HG03521 (cell line): ENCODE measurements at regions not wholly inside any gene's neighbourhood (a gene's known extent, or its start where the extent isn't known, plus 50 kb on each side); places are given as distances from the start of the nearest gene placed in this dataset.

Experiments
- ATAC-seq: cut with Tn5 transposase; IDR thresholded peaks from one replicate; pipeline ENCODE4 v1.9.1; 2021; ENCODE audit warnings: mild to moderate bottlenecking, moderate library complexity; ENCODE audit not compliant: unreplicated experiment

DNA sequence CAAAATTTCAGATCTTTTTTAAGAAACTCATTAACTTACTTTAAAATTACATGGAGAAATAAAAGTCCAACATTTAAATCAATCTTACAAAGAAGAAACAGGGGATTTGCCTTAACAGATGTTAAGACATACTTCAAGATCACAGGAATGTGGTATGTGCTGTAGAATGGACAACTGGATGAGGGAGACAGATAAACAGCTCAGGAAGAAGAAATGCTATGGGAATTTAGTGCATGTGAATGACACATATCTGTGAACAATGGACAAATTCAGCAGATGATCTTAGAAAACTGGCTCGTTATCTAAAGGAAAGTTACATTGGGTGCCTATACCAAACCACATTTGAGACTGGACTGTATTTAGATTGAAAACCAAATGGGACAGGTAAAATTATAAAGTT, 246.8 kb upstream of the AGAP1 start:
- no peak for ATAC-seq

DNA sequence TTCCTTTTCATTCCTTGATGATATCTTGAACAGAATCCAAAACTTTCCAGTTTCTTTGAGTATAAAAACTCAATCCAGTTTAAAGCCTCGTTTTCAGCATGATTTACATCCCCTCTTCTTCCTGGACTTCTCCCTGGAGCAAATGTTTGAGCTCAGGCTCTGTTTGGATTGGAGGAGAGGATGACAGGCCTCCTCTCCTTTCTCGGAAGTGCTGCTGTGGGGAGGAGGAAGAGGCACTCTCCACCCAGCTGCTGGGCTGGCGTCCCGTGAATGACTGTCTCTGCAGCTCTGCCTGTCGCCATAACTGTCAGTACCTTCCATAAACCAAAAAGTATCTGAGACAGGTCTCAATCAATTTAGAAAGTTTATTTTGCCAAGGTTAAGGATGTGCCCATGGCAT, 238.2 kb upstream of the AGAP1 start:
- no peak for ATAC-seq

DNA sequence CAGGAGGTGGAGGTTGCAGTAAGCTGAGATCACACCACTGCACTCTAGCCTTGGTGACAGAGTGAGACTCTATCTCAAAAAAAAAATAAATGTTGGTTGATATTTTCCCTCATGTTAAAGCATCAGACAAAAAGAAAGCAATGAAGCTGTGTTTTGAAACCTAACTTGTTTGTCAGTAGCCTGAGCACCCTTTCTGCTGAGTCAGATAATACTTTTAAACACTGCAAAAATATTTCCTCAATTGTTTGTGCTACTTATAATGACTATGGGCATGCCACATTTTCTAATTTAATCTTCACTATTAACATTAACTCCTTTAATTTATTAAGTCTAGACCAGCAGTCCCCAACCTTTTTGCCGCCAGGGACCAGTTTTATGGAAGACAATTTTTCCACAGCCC, 236.3 kb upstream of the AGAP1 start:
- ATAC-seq, result no peak

DNA sequence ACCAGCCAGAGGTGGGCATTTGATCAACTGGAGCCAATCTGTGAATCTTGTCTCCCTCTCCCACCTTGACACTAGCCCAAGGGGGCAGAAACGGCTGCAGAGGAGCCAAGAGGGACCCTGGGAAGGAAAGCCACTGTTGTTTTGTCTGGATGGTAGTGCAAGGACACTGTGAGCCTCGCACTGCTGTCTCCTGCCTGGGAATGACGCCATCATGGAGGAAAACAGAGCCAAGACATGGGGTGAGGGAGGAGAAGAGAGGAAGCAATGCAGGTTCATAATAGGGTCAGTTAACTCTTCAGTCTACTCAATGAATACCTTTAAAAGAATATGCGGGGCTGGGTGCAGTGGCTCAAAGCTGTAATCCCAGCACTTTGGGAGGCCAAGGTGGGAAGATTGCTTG, 231.1 kb upstream of the AGAP1 start:
- ATAC-seq, result no peak

DNA sequence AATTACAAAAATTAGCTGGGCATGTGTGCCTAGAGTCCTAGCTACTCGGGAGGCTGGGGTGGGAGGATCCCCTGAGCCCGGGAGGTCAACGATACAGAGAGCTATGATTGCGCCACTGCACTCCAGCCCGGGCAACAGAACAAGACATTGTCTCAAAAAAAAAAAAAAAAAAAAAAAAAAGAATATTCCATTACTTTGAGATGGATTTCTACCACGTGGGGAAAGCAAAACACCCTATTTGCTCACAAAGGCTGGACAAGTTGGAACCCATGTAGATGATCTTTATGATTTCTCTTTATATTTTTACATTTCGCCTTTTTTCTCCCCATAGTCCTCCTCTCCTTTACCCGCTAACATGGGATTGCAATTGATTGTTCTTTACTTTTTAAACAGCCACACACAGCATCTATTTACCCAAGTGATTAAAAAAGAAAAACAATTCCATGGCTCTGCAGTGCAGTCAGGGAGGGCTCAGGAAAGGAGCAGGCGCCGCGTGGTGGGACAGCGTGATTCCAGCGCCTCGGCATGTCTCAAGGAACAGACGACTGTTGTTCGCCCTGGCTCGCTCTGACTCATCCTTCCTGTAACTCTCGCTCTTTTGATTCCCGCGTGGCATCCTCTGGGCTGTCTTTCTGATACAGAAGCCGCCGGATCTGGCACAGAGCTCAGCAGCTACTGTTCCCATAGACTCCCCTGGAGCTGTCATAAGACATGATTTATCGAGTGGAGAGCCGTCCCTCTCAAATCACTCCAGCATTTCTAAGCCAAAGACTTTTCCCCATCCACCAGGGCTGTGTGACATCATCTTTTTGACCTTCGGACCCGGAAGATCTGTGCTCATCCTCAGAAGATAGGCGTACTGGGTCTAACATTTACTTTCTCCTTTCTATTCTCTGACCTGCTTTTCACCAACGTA, 230.4 kb upstream of the AGAP1 start:
- ATAC-seq, result no peak

DNA sequence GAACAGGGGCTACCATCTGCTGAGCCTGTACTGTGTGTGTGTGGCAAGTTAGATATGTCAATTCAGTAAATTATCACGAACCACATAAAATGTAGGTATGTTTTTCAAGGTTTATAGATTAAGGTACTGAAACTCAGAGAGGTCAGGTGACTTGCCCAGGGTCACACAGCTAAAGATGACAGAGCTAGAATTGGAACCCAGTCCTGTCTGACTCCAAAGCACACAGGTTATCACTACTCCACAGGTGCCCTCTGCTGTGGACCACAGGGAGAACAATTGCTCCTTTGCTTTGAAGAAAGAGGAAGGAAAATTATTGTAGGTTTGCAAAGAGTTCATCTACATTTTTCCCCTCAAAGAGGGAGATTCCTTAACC, 229.7 kb upstream of the AGAP1 start:
- ATAC-seq, result no peak

DNA sequence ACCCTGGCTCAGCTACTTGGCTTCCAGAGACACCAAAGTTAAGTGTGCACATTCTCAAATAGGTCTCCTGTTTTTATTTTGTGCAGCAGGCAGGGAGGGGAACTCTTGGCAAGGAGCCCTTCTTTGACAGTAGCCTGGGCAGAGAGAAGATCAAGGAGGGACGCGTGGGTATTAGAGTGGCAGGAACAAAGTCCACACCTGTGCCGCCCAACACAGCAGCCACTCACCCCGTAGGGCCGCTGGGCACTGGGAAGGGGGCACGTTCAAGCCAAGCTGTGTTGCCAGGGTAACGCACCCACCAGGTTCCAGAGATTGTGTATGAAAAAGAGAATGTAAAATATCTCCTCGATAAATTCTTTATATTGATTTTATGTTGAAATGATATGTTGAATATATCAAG, 229.3 kb upstream of the AGAP1 start:
- no peak for ATAC-seq

DNA sequence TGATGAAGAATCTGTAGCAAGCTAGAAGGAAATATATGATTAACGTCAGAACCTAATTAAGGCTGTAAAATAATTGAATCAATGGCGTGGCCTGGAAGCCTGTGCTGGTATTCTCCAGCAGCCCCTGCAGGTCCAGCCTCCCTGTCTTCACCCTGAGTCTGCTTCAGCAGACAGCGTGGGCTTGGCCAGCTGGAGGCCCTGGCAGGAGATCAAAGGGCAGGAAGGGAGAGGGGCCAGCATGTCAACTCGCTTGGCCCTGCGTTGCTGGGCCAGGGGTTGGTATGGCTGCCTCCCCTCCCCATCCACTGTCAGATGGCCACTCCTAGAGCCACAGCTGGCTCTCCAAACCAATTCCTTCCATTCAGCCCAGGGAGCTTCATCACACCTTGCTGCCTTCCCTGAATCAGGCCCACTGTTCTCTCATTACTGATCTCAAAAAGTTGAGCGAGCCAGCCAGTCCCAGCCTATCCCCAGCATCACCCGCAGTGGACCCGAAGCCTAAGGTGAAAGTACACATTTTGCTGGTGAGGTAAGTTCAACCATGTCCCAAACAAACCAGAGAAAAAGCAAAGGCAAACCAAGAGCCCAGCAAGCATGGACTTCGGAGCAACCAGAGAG, 228.4 kb upstream of the AGAP1 start:
- no peak for ATAC-seq

DNA sequence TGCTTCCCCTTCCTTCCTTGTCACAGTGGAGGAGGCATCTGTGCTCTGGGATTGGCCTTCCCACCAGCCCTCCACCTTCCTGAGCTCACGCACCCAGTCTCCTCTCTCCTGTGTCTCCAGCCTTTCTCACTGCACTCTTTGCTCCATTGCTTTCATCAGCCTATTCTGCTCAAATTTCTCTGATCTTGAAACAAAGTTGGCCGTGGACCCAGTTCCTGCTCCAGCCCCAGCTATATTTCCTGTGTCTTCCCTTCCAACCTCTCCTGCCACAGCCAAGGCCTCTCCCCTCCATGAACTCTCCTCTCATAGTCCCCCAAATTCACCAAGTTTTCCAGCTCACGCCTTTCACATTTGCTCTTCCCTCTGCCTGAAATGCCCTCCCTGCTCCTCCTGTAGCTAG, 226.6 kb upstream of the AGAP1 start:
- ATAC-seq, result no peak

DNA sequence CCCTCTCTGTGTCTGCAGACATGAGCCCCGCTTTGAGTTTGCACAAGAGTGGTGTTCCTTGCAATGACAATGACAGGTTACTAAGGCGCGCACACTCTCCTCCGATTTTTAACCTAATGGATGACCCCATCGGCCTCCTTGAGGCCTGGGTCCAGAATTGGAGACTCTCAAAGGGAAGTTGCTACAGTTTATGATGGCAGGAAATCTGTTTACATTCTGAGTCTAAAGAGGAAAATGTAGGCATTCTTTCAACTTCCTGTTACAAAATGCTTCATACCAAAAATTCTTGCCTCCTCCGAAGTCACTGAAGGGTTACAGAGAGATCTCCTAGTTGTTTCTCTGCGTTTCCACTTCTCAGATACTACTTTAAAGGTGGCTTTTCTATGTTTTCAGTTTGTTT, 225.3 kb upstream of the AGAP1 start:
- ATAC-seq, result no peak

DNA sequence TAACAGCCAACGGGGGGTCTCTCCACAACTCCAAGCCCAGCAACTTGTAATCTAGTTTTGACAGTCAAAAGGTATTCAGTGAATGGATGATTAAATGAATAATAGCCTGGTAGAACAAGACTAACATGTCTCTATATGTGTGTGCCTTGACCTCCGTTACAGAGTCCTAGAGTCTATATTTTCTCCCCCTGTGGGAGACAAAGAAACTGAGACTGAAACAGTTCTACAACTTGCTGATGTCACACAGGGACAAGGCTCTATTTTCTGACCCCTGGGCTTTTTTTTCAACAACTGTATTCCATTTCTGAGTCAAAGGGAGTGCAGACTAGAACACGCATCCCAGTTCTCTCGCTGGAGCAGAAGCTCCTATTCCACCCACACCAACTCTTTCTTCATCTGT, 223.6 kb upstream of the AGAP1 start:
- ATAC-seq, result no peak

DNA sequence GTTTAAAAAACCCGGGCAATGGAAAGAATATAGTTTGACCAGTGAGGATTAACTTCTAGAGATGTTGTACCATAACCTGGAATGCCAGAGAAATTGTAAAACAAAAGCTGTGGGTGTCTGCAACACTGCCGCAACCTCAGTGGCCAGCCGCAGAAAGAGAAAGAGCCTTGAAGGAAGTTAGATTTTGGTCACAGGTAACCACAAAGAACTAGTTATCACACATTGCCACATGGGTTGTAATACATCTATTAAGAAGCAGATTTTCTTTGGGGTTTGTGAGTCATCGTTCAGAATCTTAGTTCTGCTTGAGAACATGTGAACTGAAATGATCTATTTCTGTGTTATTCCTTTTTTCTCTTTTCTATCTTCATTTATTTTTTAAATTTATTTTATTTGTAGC, 222.9 kb upstream of the AGAP1 start:
- peak; percentile 88 for ATAC-seq

DNA sequence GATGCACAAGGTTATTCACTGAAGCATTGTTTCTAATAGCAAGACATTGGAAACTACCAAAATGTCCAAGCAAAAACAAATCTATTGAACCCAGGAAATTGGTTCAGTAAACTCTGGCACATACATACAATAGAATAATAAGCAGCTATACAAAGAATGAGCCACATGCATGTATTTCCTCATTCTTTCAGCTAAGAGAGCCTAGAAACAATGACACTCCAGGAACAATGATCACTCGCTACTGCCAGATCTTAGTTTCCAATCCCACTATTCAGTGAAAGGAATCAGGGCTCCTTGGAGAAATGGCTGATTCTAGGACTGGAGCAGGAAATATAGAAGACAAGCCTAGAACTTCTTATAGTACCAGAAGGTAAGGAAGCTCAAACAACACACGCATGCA, 221.9 kb upstream of the AGAP1 start:
- no peak for ATAC-seq

DNA sequence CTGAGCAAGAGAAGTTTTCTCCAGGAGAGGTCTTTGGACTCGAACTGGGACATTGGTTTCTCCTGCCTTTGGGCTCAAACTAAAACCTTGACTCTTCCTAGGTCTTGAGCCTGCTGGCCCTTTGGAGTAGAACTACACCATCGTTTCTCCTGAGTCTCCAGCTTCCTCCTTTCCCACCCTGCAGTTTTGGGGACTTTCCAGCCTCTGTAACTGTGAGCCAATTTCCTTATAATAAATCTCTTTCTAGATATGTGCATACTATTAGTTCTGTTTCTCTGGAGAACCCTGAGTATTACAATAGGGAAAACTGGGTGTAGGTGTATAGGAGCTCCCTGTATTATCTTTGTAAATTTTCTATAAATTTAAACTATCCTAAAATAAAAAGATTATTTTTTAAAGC, 219.8 kb upstream of the AGAP1 start:
- no peak for ATAC-seq

DNA sequence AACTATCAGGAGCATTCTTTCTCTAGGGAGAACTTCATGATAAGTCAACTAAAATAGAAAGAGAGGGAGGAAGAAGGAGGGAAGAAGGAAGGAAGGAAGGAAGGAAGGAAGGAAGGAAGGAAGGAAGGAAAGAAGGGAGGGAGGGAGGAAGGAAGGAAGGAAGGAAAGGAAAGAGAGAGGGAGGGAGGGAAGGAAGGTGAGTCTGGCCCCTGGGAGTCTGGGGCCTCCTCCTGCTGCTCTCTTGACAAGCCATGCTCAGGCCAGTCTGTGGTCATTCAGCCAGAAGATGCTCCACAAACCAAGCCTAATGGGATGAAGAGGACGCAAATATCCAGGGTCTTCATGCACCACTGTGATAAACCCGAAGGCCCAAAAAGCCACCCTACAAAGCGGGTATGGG, 216.4 kb upstream of the AGAP1 start:
- ATAC-seq, result no peak

DNA sequence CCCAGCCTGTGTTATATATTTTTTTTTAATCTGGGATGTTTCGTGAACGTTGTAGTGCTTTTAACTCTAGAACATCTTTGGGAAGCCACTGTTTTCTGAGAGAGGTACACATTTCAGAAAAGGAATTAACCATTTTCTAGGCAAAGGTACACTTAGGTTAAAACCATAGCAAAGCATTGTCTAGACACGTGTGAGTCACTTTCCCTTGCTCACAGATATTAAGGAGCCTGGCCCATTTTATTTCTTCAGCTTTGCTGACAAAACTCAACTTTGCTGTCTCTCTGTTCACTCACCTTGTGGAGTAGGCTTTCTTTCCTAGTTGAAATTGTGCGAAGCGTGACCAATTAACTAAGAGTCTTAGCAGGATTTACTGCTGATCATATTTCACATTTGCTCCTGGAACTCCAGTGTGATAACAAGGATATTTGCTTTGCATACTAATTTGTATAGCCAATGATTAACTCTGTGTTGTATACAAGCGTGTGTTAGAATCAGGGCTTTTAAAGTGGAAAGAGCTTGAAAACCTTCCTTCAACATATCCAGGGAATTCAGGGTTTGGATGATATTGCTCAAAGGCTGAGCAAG, 215.0 kb upstream of the AGAP1 start:
- ATAC-seq, result no peak

DNA sequence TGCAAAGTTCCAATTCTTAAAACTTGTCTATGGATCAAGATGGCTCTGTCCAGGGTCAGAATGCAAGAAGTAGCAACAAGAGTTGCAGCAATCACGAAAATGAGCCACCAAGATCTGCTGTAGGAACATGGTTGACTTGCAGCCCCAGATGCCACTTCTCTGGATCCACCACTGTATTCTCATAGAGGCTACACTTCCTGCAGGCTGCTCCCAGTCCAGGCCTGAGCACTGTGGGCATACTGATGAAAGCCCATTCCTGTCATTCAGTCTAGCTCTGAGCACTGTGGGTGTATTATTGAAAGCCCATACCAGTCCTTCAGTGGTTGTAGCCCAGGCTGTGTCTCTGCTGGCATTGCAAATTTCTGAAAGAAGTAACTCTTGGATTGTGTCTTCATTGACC, 213.9 kb upstream of the AGAP1 start:
- no peak for ATAC-seq

DNA sequence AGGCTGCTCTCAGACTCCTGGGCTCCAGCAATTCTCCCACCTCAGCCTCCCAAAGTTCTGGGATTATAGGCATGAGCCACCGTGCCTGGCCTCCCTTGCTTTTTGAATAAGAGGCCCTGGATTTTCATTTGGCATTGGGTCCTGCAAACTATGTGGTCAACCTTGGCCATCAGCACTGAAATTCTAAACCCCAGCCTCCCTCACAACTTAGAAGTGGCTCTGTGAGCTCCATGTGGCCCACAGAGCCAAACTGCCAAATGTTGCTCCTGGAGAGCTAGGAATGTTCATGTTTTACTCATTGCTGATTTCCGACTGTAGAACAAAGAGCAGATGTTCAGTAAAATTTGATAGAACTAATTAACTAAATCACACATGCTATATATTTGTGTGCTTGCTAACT, 210.6 kb upstream of the AGAP1 start:
- no peak for ATAC-seq

DNA sequence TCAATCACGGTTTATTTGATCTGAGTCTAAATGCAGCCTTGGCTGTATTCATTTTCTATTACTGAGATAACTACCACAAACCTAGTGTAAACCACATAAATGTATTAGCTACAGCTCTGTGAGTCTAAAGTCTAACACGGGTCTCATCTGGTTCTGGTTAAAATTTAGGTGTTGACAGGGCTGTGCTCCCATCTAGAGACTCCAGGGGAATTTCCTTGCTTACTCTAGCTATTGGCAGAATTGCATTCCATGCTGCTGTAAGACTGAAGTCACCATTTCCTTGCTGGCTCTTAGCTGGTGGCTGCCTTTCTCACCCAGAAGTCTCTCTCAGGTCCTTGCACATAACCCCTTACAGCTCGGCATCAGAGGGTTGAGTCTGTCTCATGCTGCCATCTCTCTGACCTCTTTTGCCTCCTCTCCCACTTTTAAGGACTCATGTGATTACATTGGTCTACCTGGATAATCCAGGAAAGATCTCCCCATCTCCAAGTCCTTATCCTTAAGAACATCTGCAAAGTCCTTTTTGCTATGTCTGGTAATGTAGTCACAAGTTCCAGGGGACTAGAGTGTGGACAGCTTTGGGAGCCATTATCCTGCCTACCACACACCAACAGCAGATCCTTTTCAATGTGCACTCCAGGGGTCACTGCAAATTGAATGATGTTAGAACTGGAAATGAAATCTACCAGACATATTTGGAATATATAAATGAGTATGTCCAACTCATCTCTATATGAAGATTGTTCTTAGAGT, 207.0 kb upstream of the AGAP1 start:
- no peak for ATAC-seq

DNA sequence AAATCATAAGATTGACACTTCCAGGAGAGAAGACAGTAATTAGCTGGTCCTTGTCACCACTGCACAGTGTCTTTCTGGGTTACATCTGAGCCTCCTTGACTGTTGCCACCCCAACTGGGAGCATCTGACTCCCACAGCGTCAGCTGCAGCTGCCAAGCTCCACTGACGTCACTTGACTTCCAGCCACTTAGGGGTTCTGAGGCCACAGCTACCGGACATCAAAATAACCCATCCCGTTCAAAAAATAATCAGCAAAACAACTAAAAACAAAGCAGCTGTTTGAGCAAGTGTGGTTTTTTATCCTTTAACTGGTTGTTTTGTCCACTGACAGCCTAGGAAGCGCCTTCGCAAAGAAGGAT, 206.5 kb upstream of the AGAP1 start:
- ATAC-seq, result no peak

DNA sequence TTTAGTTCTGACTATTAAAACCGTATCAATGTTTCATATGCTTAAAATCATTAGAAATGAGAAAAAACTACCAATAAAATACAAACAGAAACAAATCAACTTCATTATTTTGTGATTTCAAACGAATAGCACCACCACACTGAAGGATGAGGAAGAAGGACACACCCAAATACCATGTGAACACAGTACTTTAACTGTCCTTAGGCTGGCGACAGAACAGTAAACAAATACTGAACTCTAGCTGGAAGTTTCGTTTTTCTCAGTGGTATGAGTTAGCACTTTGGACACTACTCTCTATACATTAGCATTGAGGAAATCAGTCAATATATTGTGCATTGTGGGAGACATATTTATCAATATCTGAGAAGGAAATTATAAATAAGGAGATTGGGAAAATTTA, 202.4 kb upstream of the AGAP1 start:
- ATAC-seq, result no peak

DNA sequence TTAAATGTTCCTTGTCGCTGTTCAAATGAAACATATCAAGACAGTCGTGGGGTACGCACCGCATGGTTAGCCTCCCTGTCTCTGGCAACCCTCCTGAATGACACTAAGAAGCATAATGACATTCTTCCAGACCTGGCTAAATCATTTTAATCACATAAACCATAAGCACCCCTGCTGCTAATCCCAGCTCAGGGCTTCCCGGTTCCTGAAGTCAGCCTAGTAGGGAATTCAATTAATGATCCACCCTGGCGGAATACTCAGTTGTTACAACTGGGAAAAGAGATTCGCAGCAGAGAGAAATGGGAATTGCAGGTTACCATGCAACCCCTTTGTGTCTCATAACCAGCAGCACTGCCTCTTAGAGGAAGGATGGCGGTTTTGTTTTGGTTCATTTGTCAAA, 200.8 kb upstream of the AGAP1 start:
- no peak for ATAC-seq
